HEK293T (cell line): ENCODE measurements at regions not wholly inside any gene's neighbourhood (a gene's known extent, or its start where the extent isn't known, plus 50 kb on each side); places are given as distances from the start of the nearest gene placed in this dataset.

Experiments
- ARNT ChIP-seq: fragments of 450-650 bp; IDR thresholded peaks from 2 replicates; pipeline ENCODE4 v1.6.1; 2017; ENCODE audit warnings: mild to moderate bottlenecking
- BHLHE40 ChIP-seq: fragments of 450-650 bp; IDR thresholded peaks from 2 replicates; pipeline ENCODE4 v1.6.1; 2016; ENCODE audit warnings: mild to moderate bottlenecking, moderate library complexity, borderline replicate concordance
- ELF4 ChIP-seq: fragments of 450-650 bp; IDR thresholded peaks from 2 replicates; pipeline ENCODE4 v1.6.1; 2017; ENCODE audit warnings: antibody characterized with exemption
- FOXK2 ChIP-seq: fragments of 450-650 bp; IDR thresholded peaks from 2 replicates; pipeline ENCODE4 v1.6.1; 2016; ENCODE audit warnings: mild to moderate bottlenecking
- FOXM1 ChIP-seq: fragments of 450-650 bp; IDR thresholded peaks from 2 replicates; pipeline ENCODE4 v1.6.1; 2017; ENCODE audit warnings: mild to moderate bottlenecking, borderline replicate concordance
- HDGF ChIP-seq: fragments of 450-650 bp; IDR thresholded peaks from 2 replicates; pipeline ENCODE4 v1.6.1; 2017; ENCODE audit warnings: antibody characterized with exemption, borderline replicate concordance
- SP1 ChIP-seq: fragments of 450-650 bp; IDR thresholded peaks from 2 replicates; pipeline ENCODE4 v1.6.1; 2017

GRCh38 chr13:22662771-22663170 lies 518.0 kb upstream of the SGCG start:
- TF ChIP-seq ELF4 (no peak), BHLHE40 (no peak), FOXM1 (no peak), SP1 (no peak), ARNT (no peak), HDGF (no peak), FOXK2 (no peak)
